Natural killer cell (primary cell): ENCODE measurements at regions not wholly inside any gene's neighbourhood (a gene's known extent, or its start where the extent isn't known, plus 50 kb on each side); places are given as distances from the start of the nearest gene placed in this dataset.

ENCODE experiments used
- ATAC-seq, 3 donors: fragments of 150-1000 bp in 2 of 3; fragments of 200-7000 bp in 1 of 3; cut with Tn5 transposase; 1 replicate in 1 of 3; 2 replicates in 2 of 3; pipeline ENCODE4 v1.10.0; 2021; ENCODE audit warnings: mild to moderate bottlenecking in 2 of 3, moderate library complexity in 2 of 3
- DNase-seq, 2 donors: peaks; one replicate each; pipeline versions ENCODE4 v3.0.0 to v3.0.0-alpha.2; 2013 to 2021; ENCODE audit warnings: mixed read lengths in 1 of 2
- H3K27ac ChIP-seq: one replicate; pipeline ENCODE4 v1.5.1; 2013; ENCODE audit warnings: mild to moderate bottlenecking, low read length
- H3K27me3 ChIP-seq: one replicate; pipeline ENCODE4 v1.6.1; 2013; ENCODE audit warnings: low read length; ENCODE audit not compliant: control insufficient read depth, insufficient read depth
- H3K36me3 ChIP-seq: one replicate; pipeline ENCODE4 v1.6.1; 2013; ENCODE audit warnings: low read length; ENCODE audit not compliant: control insufficient read depth, insufficient read depth
- H3K4me1 ChIP-seq: one replicate; pipeline ENCODE4 v1.6.1; 2013; ENCODE audit warnings: low read length; ENCODE audit not compliant: control insufficient read depth, insufficient read depth
- H3K4me3 ChIP-seq: one replicate; pipeline ENCODE4 v1.5.1; 2013; ENCODE audit warnings: low read length
- H3K9me3 ChIP-seq: one replicate; pipeline ENCODE4 v1.6.1; 2013; ENCODE audit warnings: low read length; ENCODE audit not compliant: control insufficient read depth, insufficient read depth
- H3K27ac Mint-ChIP-seq, 2 donors: one replicate each; pipeline ENCODE4 v1.8.0; 2022; ENCODE audit warnings: mild to moderate bottlenecking in 2 of 2, mixed read lengths in 2 of 2, moderate library complexity in 1 of 2
- H3K27me3 Mint-ChIP-seq, 2 donors: one replicate each; pipeline ENCODE4 v1.8.0; 2022; ENCODE audit warnings: low read depth in 2 of 2, mixed read lengths in 2 of 2
- H3K36me3 Mint-ChIP-seq: one replicate; pipeline ENCODE4 v1.8.0; 2022; ENCODE audit warnings: mixed read lengths
- H3K4me1 Mint-ChIP-seq, 2 donors: one replicate each; pipeline ENCODE4 v1.8.0; 2022; ENCODE audit warnings: mixed read lengths in 2 of 2
- H3K4me3 Mint-ChIP-seq: one replicate; pipeline ENCODE4 v1.8.0; 2022; ENCODE audit warnings: mild to moderate bottlenecking, moderate library complexity, mixed read lengths
- H3K9me3 Mint-ChIP-seq, 2 donors: one replicate each; pipeline ENCODE4 v1.8.0; 2022; ENCODE audit warnings: mixed read lengths in 2 of 2
- CTCF ChIP-seq: fragments of 200-600 bp; IDR thresholded peaks from one replicate; pipeline ENCODE4 v1.8.0; 2022; ENCODE audit warnings: antibody characterized with exemption
- WGBS: methylation state at CpG from one replicate; pipeline ENCODE4 v1.1.7; 2013; ENCODE audit warnings: missing lambda C conversion rate; ENCODE audit not compliant: insufficient coverage; 5-methylcytosine and 5-hydroxymethylcytosine counted together
- intact Hi-C: fragments of 100-400 bp; cut with micrococcal nuclease; formaldehyde crosslinking; loops from one replicate; pipeline ENCODE4 v1.14.2; 2022

- 85% methylated on average over 3 of the region's 3 CpGs for WGBS
- TF ChIP-seq CTCF = no peak
- no peaks in the 10 kb centered on the region for H3K36me3 Mint-ChIP-seq
Observed at GRCh38 chr15:96783746-96784145, 453.2 kb downstream of the NR2F2 start.

GRCh38 chr15:96790004-96790403, 459.5 kb downstream of the NR2F2 start:
- Histone ChIP-seq H3K27ac (no peak overlapping the region), H3K4me3 (no peak overlapping the region), H3K27me3 (no peaks in the 10 kb centered on the region), H3K9me3 (no peaks in the 10 kb centered on the region), H3K4me1 (no peaks in the 10 kb centered on the region), H3K36me3 (no peaks in the 10 kb centered on the region)
- H3K36me3 Mint-ChIP-seq = no peaks in the 10 kb centered on the region
- ATAC-seq = no peak
- intact Hi-C loops = no loop called here
- DNase-seq = no peak
- H3K4me3 Mint-ChIP-seq = no peak overlapping the region
- WGBS = 50% methylated on average over 2 of the region's 2 CpGs
- H3K9me3 Mint-ChIP-seq = peaks cover 0 to 2% of the 10 kb centered on the region in 2 donors
- no peak for TF ChIP-seq CTCF
- peaks cover 0 to 5% of the 10 kb centered on the region in 2 donors for H3K27me3 Mint-ChIP-seq
- no peak overlapping the region for H3K27ac Mint-ChIP-seq
- H3K4me1 Mint-ChIP-seq = no peaks in the 10 kb centered on the region

More at GRCh38 chr15:96783746-96784145, 453.2 kb downstream of the NR2F2 start:
- Histone ChIP-seq H3K27ac (no peak overlapping the region), H3K27me3 (no peaks in the 10 kb centered on the region), H3K4me1 (no peaks in the 10 kb centered on the region), H3K4me3 (no peak overlapping the region), H3K9me3 (no peaks in the 10 kb centered on the region), H3K36me3 (no peaks in the 10 kb centered on the region)
- Mint-ChIP-seq H3K9me3 (peaks cover 0 to 3% of the 10 kb centered on the region in 2 donors), H3K27ac (no peak overlapping the region), H3K4me1 (no peaks in the 10 kb centered on the region), H3K4me3 (no peak overlapping the region), H3K27me3 (peaks cover 0 to 5% of the 10 kb centered on the region in 2 donors)
- ATAC-seq = no peak
- intact Hi-C loops = no loop called here
- no peak for DNase-seq

GRCh38 chr15:96792216-96792615, 461.7 kb downstream of the NR2F2 start:
- peaks cover 0 to 2% of the 10 kb centered on the region in 2 donors for H3K9me3 Mint-ChIP-seq
- no peaks in the 10 kb centered on the region for H3K27me3 Mint-ChIP-seq
- no peak for DNase-seq
- no peak overlapping the region for H3K4me3 Mint-ChIP-seq
- H3K36me3 ChIP-seq = no peaks in the 10 kb centered on the region
- no peak overlapping the region for H3K4me3 ChIP-seq
- H3K27ac Mint-ChIP-seq = no peak overlapping the region
- WGBS = 63% methylated on average over 3 of the region's 3 CpGs
- H3K27ac ChIP-seq = no peak overlapping the region
- no peaks in the 10 kb centered on the region for H3K36me3 Mint-ChIP-seq
- ATAC-seq = no peak
- no peaks in the 10 kb centered on the region for H3K4me1 Mint-ChIP-seq
- H3K4me1 ChIP-seq = no peaks in the 10 kb centered on the region
- intact Hi-C loops = no loop called here
- H3K9me3 ChIP-seq = no peaks in the 10 kb centered on the region
- no peak for TF ChIP-seq CTCF
- no peaks in the 10 kb centered on the region for H3K27me3 ChIP-seq

- H3K27me3 Mint-ChIP-seq = peaks cover 0 to 2% of the 10 kb centered on the region in 2 donors
- DNase-seq (no peak), ATAC-seq (no peak)
- no peaks in the 10 kb centered on the region for H3K36me3 Mint-ChIP-seq
- H3K4me1 Mint-ChIP-seq = no peaks in the 10 kb centered on the region
- H3K27ac ChIP-seq = no peak overlapping the region
- no peaks in the 10 kb centered on the region for H3K9me3 ChIP-seq
- no peaks in the 10 kb centered on the region for H3K27me3 ChIP-seq
- no peak overlapping the region for H3K4me3 Mint-ChIP-seq
- no peak for TF ChIP-seq CTCF
- H3K27ac Mint-ChIP-seq = no peak overlapping the region
- no peak overlapping the region for H3K4me3 ChIP-seq
- no peaks in the 10 kb centered on the region for H3K36me3 ChIP-seq
- intact Hi-C loops = no loop called here
- peaks cover 0 to 2% of the 10 kb centered on the region in 2 donors for H3K9me3 Mint-ChIP-seq
- 93% methylated on average over 10 of the region's 11 CpGs for WGBS
- H3K4me1 ChIP-seq = no peaks in the 10 kb centered on the region
Observed at GRCh38 chr15:96796841-96797240, 466.3 kb downstream of the NR2F2 start.
